Testis (tissue), 2 donors: ENCODE measurements at regions not wholly inside any gene's neighbourhood (a gene's known extent, or its start where the extent isn't known, plus 50 kb on each side); places are given as distances from the start of the nearest gene placed in this dataset.

ENCODE experiments used
- DNase-seq: peaks from one replicate; pipeline ENCODE4 v3.0.0-alpha.2; 2019
- H3K27ac ChIP-seq, 2 donors: fragments of 200-600 bp; sonication (generic); one replicate each; pipeline ENCODE4 v1.5.1; 2019
- H3K27me3 ChIP-seq: fragments of 200-600 bp; sonication (generic); one replicate; pipeline ENCODE4 v1.5.1; 2019
- H3K36me3 ChIP-seq: fragments of 200-600 bp; sonication (generic); one replicate; pipeline ENCODE4 v1.5.1; 2017; ENCODE audit warnings: low read depth; ENCODE audit errors: missing control alignments
- H3K4me1 ChIP-seq: fragments of 200-600 bp; sonication (generic); one replicate; pipeline ENCODE4 v1.5.1; 2019
- H3K4me3 ChIP-seq, 2 donors: fragments of 200-600 bp; sonication (generic); one replicate each; pipeline ENCODE4 v1.5.1; 2017 to 2019
- H3K9me3 ChIP-seq: fragments of 200-600 bp; sonication (generic); one replicate; pipeline ENCODE4 v1.5.1; 2017
- CTCF ChIP-seq, 3 experiments: fragments of 450-650 bp in 2 of 3; fragments of 200-600 bp in 1 of 3; sonication (generic) in 1 of 3; IDR thresholded peaks; one replicate each; pipeline ENCODE4 v1.5.1; 2016 to 2019; ENCODE audit warnings: antibody characterized with exemption in 3 of 3, mild to moderate bottlenecking in 2 of 3, moderate library complexity in 1 of 3
- POLR2A ChIP-seq: fragments of 450-650 bp; IDR thresholded peaks from one replicate; pipeline ENCODE4 v1.6.1; 2017; ENCODE audit warnings: antibody characterized with exemption, mild to moderate bottlenecking, moderate library complexity
- whole genome bisulfite sequencing, 2 donors: methylation state at CpG; one replicate each; pipeline ENCODE4 v1.1.5; 2018; 5-methylcytosine and 5-hydroxymethylcytosine counted together
- intact Hi-C: fragments of 100-400 bp; cut with DNase I; formaldehyde crosslinking; loops from one replicate; pipeline ENCODE4 v1.15.1; 2023; ENCODE audit warnings: low total_unique reads

GRCh38 chr11:71103266-71103665, 149.1 kb downstream of the SHANK2 start:
- no peak overlapping the region for H3K4me3 ChIP-seq
- H3K27me3 ChIP-seq: no peaks in the 10 kb centered on the region
- H3K27ac ChIP-seq: no peak overlapping the region
- H3K36me3 ChIP-seq: no peaks in the 10 kb centered on the region
- 82 to 94% methylated on average over 6 to 7 of the region's 7 CpGs for WGBS, 2 donors
- TF ChIP-seq POLR2A (no peak), CTCF (IDR thresholded peaks at IDR 0.05) (no peak)
- intact Hi-C loops: no loop called here
- DNase-seq: no peak
- no peaks in the 10 kb centered on the region for H3K9me3 ChIP-seq
- no peaks in the 10 kb centered on the region for H3K4me1 ChIP-seq

- no peak overlapping the region for H3K4me3 ChIP-seq
- intact Hi-C loops: no loop called here
- no peak for TF ChIP-seq POLR2A
- no peak for TF ChIP-seq CTCF (IDR thresholded peaks at IDR 0.05)
- H3K9me3 ChIP-seq: no peaks in the 10 kb centered on the region
- no peak overlapping the region for H3K27ac ChIP-seq
- no peaks in the 10 kb centered on the region for H3K4me1 ChIP-seq
- H3K36me3 ChIP-seq: no peaks in the 10 kb centered on the region
- no peaks in the 10 kb centered on the region for H3K27me3 ChIP-seq
- WGBS, 2 donors: 87 to 91% methylated on average over 14 of the region's 14 CpGs
- DNase-seq: no peak
These were observed 150.0 kb downstream of the SHANK2 start for GRCh38 chr11:71102251-71102995.

- Histone ChIP-seq H3K36me3 (no peaks in the 10 kb centered on the region), H3K4me1 (no peaks in the 10 kb centered on the region), H3K27me3 (no peaks in the 10 kb centered on the region), H3K9me3 (no peaks in the 10 kb centered on the region), H3K4me3 (no peak overlapping the region), H3K27ac (no peak overlapping the region)
- intact Hi-C loops: no loop called here
- no peak for DNase-seq
- TF ChIP-seq POLR2A (no peak), CTCF (IDR thresholded peaks at IDR 0.05) (no peak)
- WGBS, 2 donors: 80 to 87% methylated on average over 17 of the region's 17 CpGs
These were observed 150.8 kb downstream of the SHANK2 start for GRCh38 chr11:71101606-71102005.

GRCh38 chr11:71101046-71101445, 151.3 kb downstream of the SHANK2 start:
- no peak for TF ChIP-seq CTCF (IDR thresholded peaks at IDR 0.05)
- TF ChIP-seq POLR2A: no peak
- Histone ChIP-seq H3K27ac (no peak overlapping the region), H3K4me1 (no peaks in the 10 kb centered on the region), H3K9me3 (no peaks in the 10 kb centered on the region), H3K27me3 (no peaks in the 10 kb centered on the region), H3K36me3 (no peaks in the 10 kb centered on the region), H3K4me3 (no peak overlapping the region)
- no peak for DNase-seq
- intact Hi-C loops: no loop called here
- 90 to 91% methylated on average over 7 of the region's 7 CpGs for WGBS, 2 donors

GRCh38 chr11:71098776-71099175, 153.6 kb downstream of the SHANK2 start:
- H3K9me3 ChIP-seq: no peaks in the 10 kb centered on the region
- no peak overlapping the region for H3K4me3 ChIP-seq
- no peak for DNase-seq
- TF ChIP-seq POLR2A (no peak), CTCF (IDR thresholded peaks at IDR 0.05) (no peak)
- no peaks in the 10 kb centered on the region for H3K36me3 ChIP-seq
- 87 to 92% methylated on average over 11 of the region's 11 CpGs for WGBS, 2 donors
- no peaks in the 10 kb centered on the region for H3K27me3 ChIP-seq
- intact Hi-C loops: no loop called here
- no peaks in the 10 kb centered on the region for H3K4me1 ChIP-seq
- no peak overlapping the region for H3K27ac ChIP-seq
